ENCODE measurements at regions not wholly inside any gene's neighbourhood (a gene's known extent, or its start where the extent isn't known, plus 50 kb on each side); places are given as distances from the start of the nearest gene placed in this dataset.

- Mint-ChIP-seq H3K27me3 (peaks cover 2% of the 10 kb centered on the region), H3K36me3 (ENCODE audit: low read depth) (no peaks in the 10 kb centered on the region), H3K4me1 (ENCODE audit: low read depth) (no peaks in the 10 kb centered on the region), H3K9me3 (no peaks in the 10 kb centered on the region), H3K4me3 (no peak overlapping the region), H3K27ac (no peak overlapping the region)
- no peaks in the 10 kb centered on the region for H3K27me3 ChIP-seq (ENCODE audit: control insufficient read depth in 1 of 2, insufficient read depth in 2 of 2, low read length in 2 of 2)
- no peak overlapping the region for H3K27ac ChIP-seq (ENCODE audit: low read depth in 1 of 2, low read length in 2 of 2)
- TF ChIP-seq CTCF (IDR thresholded peaks at IDR 0.05) = no peak
- no peak overlapping the region for H3K4me3 ChIP-seq (ENCODE audit: low read length)
- intact Hi-C loops (cut with DNase I, micrococcal nuclease) = no loop called here
- H3K9me3 ChIP-seq (ENCODE audit: control insufficient read depth in 1 of 2, insufficient read depth in 1 of 2, low read length in 2 of 2) = no peaks in the 10 kb centered on the region
- POLR2A ChIA-PET = no interaction called here
- CTCF ChIA-PET = no interaction called here
- no peaks in the 10 kb centered on the region for H3K36me3 ChIP-seq (ENCODE audit: insufficient read depth, low read length)
- ATAC-seq (ENCODE audit: poor library complexity) (no peak), DNase-seq (no peak)
- no peaks in the 10 kb centered on the region for H3K4me1 ChIP-seq (ENCODE audit: insufficient read depth, low read length)
Observed at GRCh38 chr10:61071580-61071979, 127.6 kb upstream of the RHOBTB1 start.

- Histone ChIP-seq H3K27ac (ENCODE audit: low read depth in 1 of 2, low read length in 2 of 2) (no peak overlapping the region), H3K36me3 (ENCODE audit: insufficient read depth, low read length) (no peaks in the 10 kb centered on the region), H3K4me1 (ENCODE audit: insufficient read depth, low read length) (no peaks in the 10 kb centered on the region), H3K9me3 (ENCODE audit: control insufficient read depth in 1 of 2, insufficient read depth in 1 of 2, low read length in 2 of 2) (no peaks in the 10 kb centered on the region), H3K4me3 (ENCODE audit: low read length) (no peak overlapping the region), H3K27me3 (ENCODE audit: control insufficient read depth in 1 of 2, insufficient read depth in 2 of 2, low read length in 2 of 2) (no peaks in the 10 kb centered on the region)
- intact Hi-C loops (cut with DNase I, micrococcal nuclease) = no loop called here
- H3K36me3 Mint-ChIP-seq (ENCODE audit: low read depth) = no peaks in the 10 kb centered on the region
- H3K9me3 Mint-ChIP-seq = no peaks in the 10 kb centered on the region
- no peak overlapping the region for H3K4me3 Mint-ChIP-seq
- CTCF ChIA-PET = interaction anchor here (3.1 kb wide), 1 partner anchor 16 kb away, joined by 7 read pairs; no protein-coding TSS in a partner anchor
- H3K4me1 Mint-ChIP-seq (ENCODE audit: low read depth) = no peaks in the 10 kb centered on the region
- ATAC-seq (ENCODE audit: poor library complexity) (no peak), DNase-seq (no peak)
- no peaks in the 10 kb centered on the region for H3K27me3 Mint-ChIP-seq
- POLR2A ChIA-PET = no interaction called here
- no peak for TF ChIP-seq CTCF (IDR thresholded peaks at IDR 0.05)
- no peak overlapping the region for H3K27ac Mint-ChIP-seq
Observed at GRCh38 chr10:61068471-61068870, 124.5 kb upstream of the RHOBTB1 start.

- no peaks in the 10 kb centered on the region for H3K27me3 ChIP-seq (ENCODE audit: control insufficient read depth in 1 of 2, insufficient read depth in 2 of 2, low read length in 2 of 2)
- no peak overlapping the region for H3K4me3 ChIP-seq (ENCODE audit: low read length)
- no peaks in the 10 kb centered on the region for H3K9me3 Mint-ChIP-seq
- H3K27ac Mint-ChIP-seq = no peak overlapping the region
- H3K4me1 ChIP-seq (ENCODE audit: insufficient read depth, low read length) = no peaks in the 10 kb centered on the region
- intact Hi-C loops (cut with DNase I, micrococcal nuclease) = no loop called here
- no peaks in the 10 kb centered on the region for H3K36me3 ChIP-seq (ENCODE audit: insufficient read depth, low read length)
- ATAC-seq (ENCODE audit: poor library complexity) = no peak
- ChIA-PET POLR2A (no interaction called here), CTCF (interaction anchor here (3.1 kb wide), 1 partner anchor 15 kb away, joined by 7 read pairs; no protein-coding TSS in a partner anchor)
- no peaks in the 10 kb centered on the region for H3K36me3 Mint-ChIP-seq (ENCODE audit: low read depth)
- H3K9me3 ChIP-seq (ENCODE audit: control insufficient read depth in 1 of 2, insufficient read depth in 1 of 2, low read length in 2 of 2) = no peaks in the 10 kb centered on the region
- no peak overlapping the region for H3K27ac ChIP-seq (ENCODE audit: low read depth in 1 of 2, low read length in 2 of 2)
- no peak for TF ChIP-seq CTCF (IDR thresholded peaks at IDR 0.05)
- DNase-seq = no peak
- no peak overlapping the region for H3K4me3 Mint-ChIP-seq
- no peaks in the 10 kb centered on the region for H3K27me3 Mint-ChIP-seq
- no peaks in the 10 kb centered on the region for H3K4me1 Mint-ChIP-seq (ENCODE audit: low read depth)
Observed at GRCh38 chr10:61067671-61068336, 123.8 kb upstream of the RHOBTB1 start.

Measured in CD4-positive, alpha-beta T cell (primary cell).